GM19324 (cell line): ENCODE measurements at regions not wholly inside any gene's neighbourhood (a gene's known extent, or its start where the extent isn't known, plus 50 kb on each side); places are given as distances from the start of the nearest gene placed in this dataset.

Source experiments
- ATAC-seq: cut with Tn5 transposase; IDR thresholded peaks from one replicate; pipeline ENCODE4 v1.9.1; 2021; ENCODE audit warnings: mild to moderate bottlenecking, moderate library complexity; ENCODE audit not compliant: unreplicated experiment, low FRiP score

- ATAC-seq, result no peak
Measured at GRCh38 chr22:22996511-22997261, 73.6 kb upstream of the GNAZ start.

GRCh38 chr22:22997262-22997898, 72.9 kb upstream of the GNAZ start:
- no peak for ATAC-seq

- no peak for ATAC-seq
Measured at GRCh38 chr22:22997988-22998387, 72.3 kb upstream of the GNAZ start.

- ATAC-seq, result no peak
Measured at GRCh38 chr22:22999523-22999922, 70.8 kb upstream of the GNAZ start.

- no peak for ATAC-seq
Measured at GRCh38 chr22:23000657-23001347, 69.5 kb upstream of the GNAZ start.

- ATAC-seq, result no peak
Measured at GRCh38 chr22:23001463-23001862, 68.9 kb upstream of the GNAZ start.

- no peak for ATAC-seq
Measured at GRCh38 chr22:23002612-23003180, 67.6 kb upstream of the GNAZ start.

GRCh38 chr22:23007823-23008222, 62.5 kb upstream of the GNAZ start:
- ATAC-seq, result no peak

- no peak for ATAC-seq
Measured at GRCh38 chr22:23008896-23009295, 61.4 kb upstream of the GNAZ start.
